Smooth muscle cell (in vitro differentiated cells): ENCODE measurements at regions not wholly inside any gene's neighbourhood (a gene's known extent, or its start where the extent isn't known, plus 50 kb on each side); places are given as distances from the start of the nearest gene placed in this dataset. TPM values are rescaled to one million over a fixed set of nuclear protein-coding genes. Genes with fewer than 3 reads are reported as not detected.

Experiments
- DNase-seq: peaks from one replicate; lab custom pipeline; 2025; ENCODE audit not compliant: unreplicated experiment; lab: John Stamatoyannopoulos, UW
- H2AFZ ChIP-seq: fragments of 200-600 bp; sonication (generic); 2 replicates; pipeline ENCODE4 v1.6.0; 2016; ENCODE audit warnings: antibody characterized with exemption, low read depth, mild to moderate bottlenecking
- H3F3A ChIP-seq: fragments of 200-600 bp; sonication (generic); 2 replicates; pipeline ENCODE4 v1.6.0; 2017; ENCODE audit warnings: antibody characterized with exemption, low read depth
- H3K27ac ChIP-seq: fragments of 200-600 bp; sonication (generic); 2 replicates; pipeline ENCODE4 v1.5.1; 2016; ENCODE audit warnings: low read depth, mild to moderate bottlenecking
- H3K27me3 ChIP-seq: fragments of 200-600 bp; sonication (generic); 2 replicates; pipeline ENCODE4 v1.6.1; 2016; ENCODE audit warnings: low read depth, mild to moderate bottlenecking
- H3K36me3 ChIP-seq: fragments of 200-600 bp; sonication (generic); 2 replicates; pipeline ENCODE4 v1.5.1; 2016; ENCODE audit warnings: low read depth
- H3K4me1 ChIP-seq: fragments of 200-600 bp; sonication (generic); 2 replicates; pipeline ENCODE4 v1.5.1; 2016; ENCODE audit warnings: low read depth
- H3K4me2 ChIP-seq: fragments of 200-600 bp; sonication (generic); 2 replicates; pipeline ENCODE4 v1.6.0; 2016; ENCODE audit warnings: mild to moderate bottlenecking
- H3K4me3 ChIP-seq: fragments of 200-600 bp; sonication (generic); 2 replicates; pipeline ENCODE4 v1.5.1; 2016; ENCODE audit warnings: mild to moderate bottlenecking
- H3K79me2 ChIP-seq: fragments of 200-600 bp; sonication (generic); 2 replicates; pipeline ENCODE4 v1.6.0; 2016; ENCODE audit warnings: low read depth, mild to moderate bottlenecking
- H3K9ac ChIP-seq: fragments of 200-600 bp; sonication (generic); 2 replicates; pipeline ENCODE4 v1.6.0; 2016; ENCODE audit warnings: low read depth
- H3K9me3 ChIP-seq: fragments of 200-600 bp; sonication (generic); replicated peaks from 2 replicates; pipeline ENCODE4 v1.5.1; 2016; ENCODE audit warnings: low read depth
- H4K20me1 ChIP-seq: fragments of 200-600 bp; sonication (generic); 2 replicates; pipeline ENCODE4 v1.6.0; 2016; ENCODE audit warnings: low read depth
- CTCF ChIP-seq: fragments of 200-600 bp; sonication (generic); IDR thresholded peaks from 2 replicates; pipeline ENCODE4 v1.5.1; 2017; ENCODE audit warnings: borderline replicate concordance, mild to moderate bottlenecking, antibody characterized with exemption; ENCODE audit not compliant: insufficient read depth, poor library complexity, severe bottlenecking
- WGBS: methylation state at CpG from one replicate; pipeline ENCODE4 v1.1.7; 2016; ENCODE audit warnings: low lambda C conversion rate; 5-methylcytosine and 5-hydroxymethylcytosine counted together
- small RNA-seq: library from RNA; depleted of rRNA; stranded (forward); fragments of <200 nt; gene quantifications from one replicate; pipeline ENCODE3, GENCODE V24; 2014

DNA sequence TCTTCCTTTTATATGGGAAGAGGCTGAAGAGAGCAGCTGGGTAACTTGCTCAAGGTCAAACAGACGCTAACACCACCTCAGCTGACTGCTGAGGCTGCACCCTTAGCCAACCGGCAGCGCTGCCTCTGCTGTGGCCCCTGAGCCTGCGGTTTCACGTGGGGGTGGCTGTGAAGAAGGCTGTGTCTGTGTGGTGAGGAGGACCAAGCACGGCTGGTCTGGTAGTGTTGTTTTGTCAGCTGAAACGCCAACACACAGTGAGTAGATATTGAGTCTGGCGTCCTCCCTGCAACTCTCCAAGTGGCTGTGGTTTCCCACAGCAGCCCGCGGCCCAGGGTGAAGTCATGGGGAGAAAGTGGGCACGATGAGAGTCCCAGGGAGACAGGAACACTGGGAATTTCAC is 69.6 kb downstream of the THNSL2 start:
- no peak for TF ChIP-seq CTCF
- Histone ChIP-seq H3K4me2 (no peak overlapping the region), H4K20me1 (no peaks in the 10 kb centered on the region), H2AFZ (no peak overlapping the region), H3K27ac (no peak overlapping the region), H3K36me3 (no peaks in the 10 kb centered on the region), H3K9ac (no peak overlapping the region), H3K27me3 (no peaks in the 10 kb centered on the region), H3K9me3 (no peaks in the 10 kb centered on the region), H3K4me3 (no peak overlapping the region), H3K79me2 (no peaks in the 10 kb centered on the region), H3F3A (no peaks in the 10 kb centered on the region), H3K4me1 (no peaks in the 10 kb centered on the region)
- DNase-seq, result no peak
- 72% methylated on average over 11 of the region's 11 CpGs for WGBS

DNA sequence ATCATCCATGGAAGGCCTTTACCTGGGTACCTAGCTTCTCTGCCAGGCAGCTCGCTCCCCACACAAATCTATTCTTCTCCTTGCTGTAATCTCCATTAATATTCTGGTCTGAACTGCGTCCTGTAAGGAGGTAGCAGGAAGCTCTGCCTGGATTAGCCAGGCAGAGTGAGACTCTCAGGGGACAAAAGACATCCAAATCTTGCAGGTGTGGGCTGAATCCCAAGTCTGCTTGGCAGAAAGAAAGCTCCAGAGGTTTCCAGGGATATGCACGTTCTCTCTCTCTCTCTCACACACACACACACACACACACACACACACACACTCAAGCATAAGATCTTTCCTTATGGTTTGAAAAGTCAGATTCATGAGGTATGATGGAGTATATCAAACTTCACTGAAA is 66.5 kb downstream of the THNSL2 start:
- Histone ChIP-seq H3K9ac (no peak overlapping the region), H2AFZ (no peak overlapping the region), H4K20me1 (no peaks in the 10 kb centered on the region), H3K9me3 (no peaks in the 10 kb centered on the region), H3K4me2 (no peak overlapping the region), H3K27ac (no peak overlapping the region), H3K79me2 (no peaks in the 10 kb centered on the region), H3K4me3 (no peak overlapping the region), H3F3A (no peaks in the 10 kb centered on the region), H3K36me3 (no peaks in the 10 kb centered on the region), H3K4me1 (no peaks in the 10 kb centered on the region), H3K27me3 (no peaks in the 10 kb centered on the region)
- 84% methylated on average over 3 of the region's 3 CpGs for WGBS
- DNase-seq, result no peak
- TF ChIP-seq CTCF, result no peak

Small RNAs in the stretch of these regions (small RNA-seq; reads per million reads assigned to genes)
- gene RF00026 (not detected), gene RNU6-1168P (not detected)
